ENCODE measurements at regions not wholly inside any gene's neighbourhood (a gene's known extent, or its start where the extent isn't known, plus 50 kb on each side); places are given as distances from the start of the nearest gene placed in this dataset.

DNA sequence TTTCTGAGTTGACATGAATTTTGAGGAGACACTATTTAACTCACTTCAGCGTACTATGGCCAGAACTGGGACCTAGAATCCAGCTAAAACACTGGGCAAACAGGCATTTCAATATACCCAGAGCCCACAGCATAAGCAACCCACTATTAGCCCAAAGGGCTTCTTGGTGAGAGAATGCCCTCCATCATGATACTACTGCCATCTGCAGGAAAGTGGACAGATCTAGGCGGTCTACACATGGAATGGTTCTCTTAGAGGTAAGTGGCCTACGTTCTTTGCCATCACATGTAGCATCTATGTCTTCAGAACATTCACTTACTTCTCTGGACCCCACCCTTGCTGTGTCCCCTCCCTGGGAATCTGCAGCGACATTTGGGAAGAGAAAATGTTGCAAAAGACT lies 181.3 kb upstream of the LINC00305 start:
- TF ChIP-seq, protein P1, sequence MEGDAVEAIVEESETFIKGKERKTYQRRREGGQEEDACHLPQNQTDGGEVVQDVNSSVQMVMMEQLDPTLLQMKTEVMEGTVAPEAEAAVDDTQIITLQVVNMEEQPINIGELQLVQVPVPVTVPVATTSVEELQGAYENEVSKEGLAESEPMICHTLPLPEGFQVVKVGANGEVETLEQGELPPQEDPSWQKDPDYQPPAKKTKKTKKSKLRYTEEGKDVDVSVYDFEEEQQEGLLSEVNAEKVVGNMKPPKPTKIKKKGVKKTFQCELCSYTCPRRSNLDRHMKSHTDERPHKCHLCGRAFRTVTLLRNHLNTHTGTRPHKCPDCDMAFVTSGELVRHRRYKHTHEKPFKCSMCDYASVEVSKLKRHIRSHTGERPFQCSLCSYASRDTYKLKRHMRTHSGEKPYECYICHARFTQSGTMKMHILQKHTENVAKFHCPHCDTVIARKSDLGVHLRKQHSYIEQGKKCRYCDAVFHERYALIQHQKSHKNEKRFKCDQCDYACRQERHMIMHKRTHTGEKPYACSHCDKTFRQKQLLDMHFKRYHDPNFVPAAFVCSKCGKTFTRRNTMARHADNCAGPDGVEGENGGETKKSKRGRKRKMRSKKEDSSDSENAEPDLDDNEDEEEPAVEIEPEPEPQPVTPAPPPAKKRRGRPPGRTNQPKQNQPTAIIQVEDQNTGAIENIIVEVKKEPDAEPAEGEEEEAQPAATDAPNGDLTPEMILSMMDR (IDR thresholded peaks at IDR 0.05): no peak
- TF ChIP-seq POLR2AphosphoS5 (IDR thresholded peaks at IDR 0.05) (no peak), POLR2A (IDR thresholded peaks at IDR 0.05; ENCODE audit: low read depth) (no peak), EP300 (IDR thresholded peaks at IDR 0.05) (no peak)

All from esophagus muscularis mucosa (tissue), 4 donors.